Loucy (cell line): ENCODE measurements at regions not wholly inside any gene's neighbourhood (a gene's known extent, or its start where the extent isn't known, plus 50 kb on each side); places are given as distances from the start of the nearest gene placed in this dataset.
"Not testable (repeated sequence)": the region's sequence is repeated elsewhere in the genome, so short reads cannot be mapped to it uniquely, and the experiment has no call there.

Experiments used
- H2AFZ ChIP-seq: fragments of 200-600 bp; sonication (generic); 2 replicates; pipeline ENCODE4 v1.6.0; 2016; ENCODE audit warnings: antibody characterized with exemption, mild to moderate bottlenecking, low read length, moderate library complexity
- H3F3A ChIP-seq: fragments of 200-600 bp; 2 replicates; pipeline ENCODE4 v1.6.0; 2016; ENCODE audit warnings: antibody characterized with exemption, low read depth, mild to moderate bottlenecking
- H3K27me3 ChIP-seq: fragments of 200-600 bp; sonication (generic); 2 replicates; pipeline ENCODE4 v1.6.1; 2014; ENCODE audit warnings: low read length, mild to moderate bottlenecking; ENCODE audit not compliant: insufficient read depth, poor library complexity, severe bottlenecking
- H3K36me3 ChIP-seq: fragments of 200-600 bp; sonication (generic); 2 replicates; pipeline ENCODE4 v1.6.1; 2016; ENCODE audit warnings: low read length; ENCODE audit not compliant: insufficient read depth
- H3K4me1 ChIP-seq: fragments of 200-600 bp; sonication (generic); 2 replicates; pipeline ENCODE4 v1.5.1; 2014; ENCODE audit warnings: low read length, mild to moderate bottlenecking; ENCODE audit not compliant: insufficient read depth, poor library complexity, severe bottlenecking
- H3K4me2 ChIP-seq: fragments of 200-600 bp; sonication (generic); 2 replicates; pipeline ENCODE4 v1.6.0; 2014; ENCODE audit warnings: antibody characterized with exemption, low read length, low read depth, mild to moderate bottlenecking; ENCODE audit not compliant: poor library complexity, severe bottlenecking
- H3K4me3 ChIP-seq: fragments of 200-600 bp; sonication (generic); 2 replicates; pipeline ENCODE4 v1.5.1; 2014; ENCODE audit warnings: low read length, mild to moderate bottlenecking, mixed read lengths; ENCODE audit not compliant: poor library complexity, severe bottlenecking
- H3K79me2 ChIP-seq: fragments of 200-600 bp; sonication (generic); 2 replicates; pipeline ENCODE4 v1.6.1; 2014; ENCODE audit warnings: low read length; ENCODE audit not compliant: insufficient read depth
- H3K9ac ChIP-seq: fragments of 200-600 bp; sonication (generic); 2 replicates; pipeline ENCODE4 v1.6.0; 2014; ENCODE audit warnings: mild to moderate bottlenecking, low read depth, low read length, moderate library complexity; ENCODE audit not compliant: poor library complexity, severe bottlenecking
- H3K9me2 ChIP-seq: fragments of 200-600 bp; sonication (generic); replicated peaks from 2 replicates; pipeline ENCODE4 v1.6.1; 2016; ENCODE audit warnings: low read depth, low read length, mixed read lengths
- H3K9me3 ChIP-seq: fragments of 200-600 bp; sonication (generic); 2 replicates; pipeline ENCODE4 v1.6.1; 2014; ENCODE audit warnings: mild to moderate bottlenecking, antibody characterized with exemption, low read length, low read depth; ENCODE audit not compliant: insufficient read depth
- H4K20me1 ChIP-seq: fragments of 200-600 bp; sonication (generic); 2 replicates; pipeline ENCODE4 v1.6.0; 2014; ENCODE audit warnings: antibody characterized with exemption, low read length, mild to moderate bottlenecking; ENCODE audit not compliant: insufficient read depth, poor library complexity, severe bottlenecking
- EZH2phosphoT487 ChIP-seq: fragments of 200-600 bp; IDR thresholded peaks from 2 replicates; pipeline ENCODE4 v1.6.1; 2018; ENCODE audit warnings: antibody characterized with exemption, mild to moderate bottlenecking, moderate library complexity, borderline replicate concordance
- TF ChIP-seq, protein P1 (sequence below): fragments of 200-600 bp; sonication (generic); conservative IDR thresholded peaks from 2 replicates; pipeline ENCODE4 v1.5.1; 2014; ENCODE audit warnings: mild to moderate bottlenecking, antibody characterized with exemption, low read length

DNA sequence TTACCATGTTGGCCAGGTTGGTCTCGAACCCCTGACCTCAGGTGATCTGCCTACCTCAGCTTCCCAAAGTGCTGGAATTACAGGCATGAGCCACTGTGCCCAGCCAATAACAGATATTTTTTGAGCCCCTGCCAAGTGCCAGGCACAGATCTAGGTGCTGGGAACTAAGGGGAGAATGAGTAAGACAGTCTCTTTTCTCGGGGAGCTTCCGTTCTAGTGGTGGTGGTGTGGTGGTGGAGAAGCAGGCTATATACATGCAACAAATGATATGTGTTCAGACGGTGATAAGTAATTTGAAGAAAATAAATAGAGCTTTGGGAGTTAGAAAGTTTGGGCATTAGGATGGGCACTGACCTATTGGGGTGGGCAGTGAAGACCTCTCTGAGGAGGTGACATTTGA lies 76.7 kb upstream of the VKORC1L1 start:
- Histone ChIP-seq H3K79me2 (no peaks in the 10 kb centered on the region), H3F3A (no peaks in the 10 kb centered on the region), H3K4me3 (no peak overlapping the region), H2AFZ (no peak overlapping the region), H3K27me3 (no peaks in the 10 kb centered on the region), H3K9ac (no peak overlapping the region), H4K20me1 (no peaks in the 10 kb centered on the region), H3K4me2 (no peak overlapping the region), H3K9me2 (no peaks in the 10 kb centered on the region), H3K4me1 (peaks cover 4% of the 10 kb centered on the region), H3K36me3 (no peaks in the 10 kb centered on the region), H3K9me3 (no peaks in the 10 kb centered on the region)
- TF ChIP-seq, protein P1, sequence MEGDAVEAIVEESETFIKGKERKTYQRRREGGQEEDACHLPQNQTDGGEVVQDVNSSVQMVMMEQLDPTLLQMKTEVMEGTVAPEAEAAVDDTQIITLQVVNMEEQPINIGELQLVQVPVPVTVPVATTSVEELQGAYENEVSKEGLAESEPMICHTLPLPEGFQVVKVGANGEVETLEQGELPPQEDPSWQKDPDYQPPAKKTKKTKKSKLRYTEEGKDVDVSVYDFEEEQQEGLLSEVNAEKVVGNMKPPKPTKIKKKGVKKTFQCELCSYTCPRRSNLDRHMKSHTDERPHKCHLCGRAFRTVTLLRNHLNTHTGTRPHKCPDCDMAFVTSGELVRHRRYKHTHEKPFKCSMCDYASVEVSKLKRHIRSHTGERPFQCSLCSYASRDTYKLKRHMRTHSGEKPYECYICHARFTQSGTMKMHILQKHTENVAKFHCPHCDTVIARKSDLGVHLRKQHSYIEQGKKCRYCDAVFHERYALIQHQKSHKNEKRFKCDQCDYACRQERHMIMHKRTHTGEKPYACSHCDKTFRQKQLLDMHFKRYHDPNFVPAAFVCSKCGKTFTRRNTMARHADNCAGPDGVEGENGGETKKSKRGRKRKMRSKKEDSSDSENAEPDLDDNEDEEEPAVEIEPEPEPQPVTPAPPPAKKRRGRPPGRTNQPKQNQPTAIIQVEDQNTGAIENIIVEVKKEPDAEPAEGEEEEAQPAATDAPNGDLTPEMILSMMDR: no peak

GRCh38 chr7:65797086-65797485 lies 75.8 kb upstream of the VKORC1L1 start:
- not testable (repeated sequence) for H3K79me2 ChIP-seq, H3K4me2 ChIP-seq, H2AFZ ChIP-seq, H3K36me3 ChIP-seq, H3K9ac ChIP-seq, H3K27me3 ChIP-seq, H3F3A ChIP-seq, H3K4me1 ChIP-seq, H3K9me2 ChIP-seq, H3K9me3 ChIP-seq, H4K20me1 ChIP-seq, H3K4me3 ChIP-seq

- not testable (repeated sequence) for H3K4me2 ChIP-seq, H3K4me1 ChIP-seq, H3F3A ChIP-seq, H2AFZ ChIP-seq, H3K9me2 ChIP-seq, H3K4me3 ChIP-seq, H3K27me3 ChIP-seq, H3K79me2 ChIP-seq, H4K20me1 ChIP-seq, H3K9me3 ChIP-seq, H3K36me3 ChIP-seq, H3K9ac ChIP-seq
Observed at GRCh38 chr7:65797566-65797965, 75.3 kb upstream of the VKORC1L1 start.

GRCh38 chr7:65798111-65799075 lies 74.5 kb upstream of the VKORC1L1 start:
- no peaks in the 10 kb centered on the region for H4K20me1 ChIP-seq
- H3K36me3 ChIP-seq: no peaks in the 10 kb centered on the region
- H2AFZ ChIP-seq: no peak overlapping the region
- no peaks in the 10 kb centered on the region for H3K27me3 ChIP-seq
- H3K9me2 ChIP-seq: no peaks in the 10 kb centered on the region
- H3K79me2 ChIP-seq: no peaks in the 10 kb centered on the region
- TF ChIP-seq, protein P1: no peak
- TF ChIP-seq EZH2phosphoT487: no peak
- no peaks in the 10 kb centered on the region for H3K9me3 ChIP-seq
- H3K4me3 ChIP-seq: no peak overlapping the region
- H3K9ac ChIP-seq: no peak overlapping the region
- H3K4me2 ChIP-seq: no peak overlapping the region
- H3F3A ChIP-seq: no peaks in the 10 kb centered on the region
- H3K4me1 ChIP-seq: peaks cover 4% of the 10 kb centered on the region

DNA sequence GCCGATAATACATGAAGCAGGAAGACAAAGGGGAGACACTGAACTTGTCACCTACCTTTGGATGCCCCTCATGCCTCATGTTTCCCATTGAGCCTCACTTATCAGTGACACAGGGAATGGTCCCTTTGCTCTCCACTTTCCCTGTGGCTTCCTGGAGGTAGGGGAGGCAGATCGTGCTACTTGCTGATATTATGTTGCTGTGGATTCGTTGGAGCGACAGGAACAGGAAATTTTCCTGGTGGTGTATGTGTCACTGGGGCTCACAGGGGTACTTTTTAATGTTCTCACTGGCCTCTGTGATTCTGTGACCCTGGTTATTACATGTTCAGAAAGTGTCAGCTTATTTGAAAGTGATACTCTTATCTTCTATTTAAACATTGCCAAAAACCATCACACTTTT lies 72.7 kb upstream of the VKORC1L1 start:
- H3K36me3 ChIP-seq, H3K9ac ChIP-seq, H4K20me1 ChIP-seq, H3K4me3 ChIP-seq, H3K4me1 ChIP-seq, H3K9me2 ChIP-seq, H3K4me2 ChIP-seq, H2AFZ ChIP-seq, H3F3A ChIP-seq, H3K9me3 ChIP-seq, H3K79me2 ChIP-seq, H3K27me3 ChIP-seq: not testable (repeated sequence)
